IPS DF 6.9 (cell line): ENCODE measurements at regions not wholly inside any gene's neighbourhood (a gene's known extent, or its start where the extent isn't known, plus 50 kb on each side); places are given as distances from the start of the nearest gene placed in this dataset.
"Not testable (repeated sequence)": the region's sequence is repeated elsewhere in the genome, so short reads cannot be mapped to it uniquely, and the experiment has no call there.

Source experiments
- DNase-seq: peaks from one replicate; pipeline ENCODE4 v3.0.0-alpha.2; 2013; ENCODE audit warnings: low read depth, low spot score
- H3K27ac ChIP-seq: one replicate; pipeline ENCODE4 v1.5.1; 2013; ENCODE audit warnings: low read length, control low read depth
- H3K27me3 ChIP-seq: 2 replicates; pipeline ENCODE4 v1.6.1; 2013; ENCODE audit warnings: mild to moderate bottlenecking, low read length; ENCODE audit not compliant: control insufficient read depth, insufficient read depth
- H3K36me3 ChIP-seq: 2 replicates; pipeline ENCODE4 v1.6.1; 2013; ENCODE audit warnings: low read length; ENCODE audit not compliant: control insufficient read depth, insufficient read depth
- H3K4me1 ChIP-seq: 2 replicates; pipeline ENCODE4 v1.6.1; 2013; ENCODE audit warnings: low read length; ENCODE audit not compliant: control insufficient read depth, insufficient read depth
- H3K4me3 ChIP-seq: 2 replicates; pipeline ENCODE4 v1.5.1; 2013; ENCODE audit warnings: mild to moderate bottlenecking, low read length
- H3K9me3 ChIP-seq: 2 replicates; pipeline ENCODE4 v1.6.1; 2013; ENCODE audit warnings: low read length, inconsistent platforms; ENCODE audit not compliant: control insufficient read depth, insufficient read depth
- WGBS: extraction: QIAGEN DNeasy Blood & Tissue Kit; methylation state at CpG from one replicate; pipeline ENCODE4 v1.1.7; 2013; ENCODE audit warnings: mixed read lengths, missing lambda C conversion rate; ENCODE audit not compliant: insufficient read length, insufficient coverage; 5-methylcytosine and 5-hydroxymethylcytosine counted together

DNA sequence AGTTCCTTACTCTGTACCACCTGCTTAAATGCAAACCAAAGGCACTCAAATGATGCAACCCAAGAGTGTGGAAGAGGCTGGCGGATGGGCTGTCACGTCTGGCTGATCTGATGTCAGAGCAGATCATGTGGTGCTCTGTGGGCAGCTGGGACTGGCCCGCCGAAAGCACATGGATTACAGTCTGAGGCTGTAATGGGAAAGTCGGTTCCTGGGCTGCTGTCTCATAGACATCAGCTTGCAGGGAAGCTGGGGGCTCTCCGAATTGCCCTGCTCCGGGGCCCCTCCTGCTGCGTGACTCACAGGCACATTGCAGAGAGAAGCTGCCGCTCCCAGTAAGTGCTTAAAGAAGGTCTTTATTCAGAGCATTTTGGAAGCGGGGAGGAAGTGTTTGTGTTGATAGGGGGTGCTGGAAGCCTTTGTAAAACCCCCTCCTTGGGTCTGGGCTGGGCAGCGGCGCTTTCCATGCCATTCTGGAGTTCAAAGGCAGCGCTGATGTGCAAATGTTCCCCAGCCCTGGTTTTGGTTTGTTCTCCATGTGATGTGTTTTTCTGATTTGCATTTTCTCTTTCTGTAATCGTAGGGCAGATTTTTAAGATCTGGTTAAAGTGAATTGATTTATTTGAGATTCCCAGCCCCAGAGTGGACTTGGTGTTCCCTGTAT is 181.1 kb downstream of the LARP7 start:
- H3K27me3 ChIP-seq = no peaks in the 10 kb centered on the region
- no peaks in the 10 kb centered on the region for H3K36me3 ChIP-seq
- no peaks in the 10 kb centered on the region; the same call in 1 of the 2 replicates for H3K4me1 ChIP-seq
- no peaks in the 10 kb centered on the region for H3K9me3 ChIP-seq
- WGBS = no CpG with 5 or more reads among the region's 14 CpGs
- DNase-seq = peak; percentile 25
- no peak overlapping the region for H3K27ac ChIP-seq
- peak overlapping the region; percentile 16; the same call in 1 of the 2 replicates for H3K4me3 ChIP-seq

DNA sequence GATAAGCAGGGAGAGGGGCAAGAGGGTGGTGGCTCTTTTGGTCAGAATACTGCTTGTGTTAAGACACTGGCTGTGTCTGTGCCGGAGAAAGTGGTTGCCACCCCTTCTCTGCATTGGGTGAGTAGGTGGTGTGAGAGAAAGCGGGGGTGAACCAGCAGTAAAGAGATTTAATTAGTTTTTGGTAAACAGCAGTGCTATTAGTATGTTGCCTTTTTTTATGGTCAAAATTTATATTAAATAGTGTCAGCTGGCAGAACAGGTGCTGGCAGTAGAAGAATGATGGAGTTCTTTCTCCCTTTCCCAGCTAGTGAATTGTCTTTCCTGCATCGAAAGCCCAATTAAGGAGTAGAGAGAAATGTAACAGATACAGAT is 181.6 kb downstream of the LARP7 start:
- Histone ChIP-seq H3K4me1 (no peaks in the 10 kb centered on the region; the same call in 1 of the 2 replicates), H3K36me3 (no peaks in the 10 kb centered on the region), H3K27me3 (no peaks in the 10 kb centered on the region), H3K4me3 (no peak overlapping the region), H3K27ac (no peak overlapping the region), H3K9me3 (no peaks in the 10 kb centered on the region)
- no peak for DNase-seq
- no CpG with 5 or more reads among the region's 3 CpGs for WGBS

DNA sequence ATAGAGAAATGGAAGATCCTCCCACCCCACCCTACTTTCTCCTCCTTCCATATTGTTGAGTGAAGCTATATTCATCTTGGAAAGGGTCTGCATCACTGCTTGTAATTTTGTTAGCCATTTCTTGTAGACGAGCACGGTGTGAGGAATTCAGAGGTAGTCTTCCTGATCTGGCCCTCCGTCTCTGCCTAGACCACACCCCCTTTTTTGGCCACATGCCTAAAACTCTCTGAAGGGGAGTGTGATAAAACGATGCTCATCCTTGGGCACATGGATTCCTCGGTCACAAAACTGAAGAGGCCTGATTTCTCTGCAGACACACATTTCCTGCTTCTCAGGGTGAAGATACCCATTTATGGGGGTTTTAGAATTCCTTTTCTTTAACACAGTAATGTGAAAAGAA is 182.8 kb downstream of the LARP7 start:
- no peak overlapping the region for H3K27ac ChIP-seq
- H3K36me3 ChIP-seq = no peaks in the 10 kb centered on the region

GRCh38 chr4:112823156-112823555 is 186.2 kb downstream of the LARP7 start:
- Histone ChIP-seq H3K27me3 (no peaks in the 10 kb centered on the region), H3K4me3 (no peak overlapping the region), H3K36me3 (no peaks in the 10 kb centered on the region), H3K27ac (no peak overlapping the region), H3K4me1 (no peaks in the 10 kb centered on the region), H3K9me3 (no peaks in the 10 kb centered on the region)
- no peak for DNase-seq

More for the DNA sequence above, 182.8 kb downstream of the LARP7 start:
- no peak for DNase-seq
- Histone ChIP-seq H3K9me3 (no peaks in the 10 kb centered on the region), H3K4me3 (no peak overlapping the region), H3K27me3 (no peaks in the 10 kb centered on the region), H3K4me1 (no peaks in the 10 kb centered on the region; the same call in 1 of the 2 replicates)
- no CpG with 5 or more reads among the region's 5 CpGs for WGBS

GRCh38 chr4:112823606-112824005 is 186.7 kb downstream of the LARP7 start:
- no peak for DNase-seq
- Histone ChIP-seq H3K9me3 (no peaks in the 10 kb centered on the region), H3K4me3 (no peak overlapping the region), H3K36me3 (no peaks in the 10 kb centered on the region), H3K27me3 (no peaks in the 10 kb centered on the region), H3K27ac (no peak overlapping the region), H3K4me1 (no peaks in the 10 kb centered on the region)
- no CpG with 5 or more reads among the region's 2 CpGs for WGBS

DNA sequence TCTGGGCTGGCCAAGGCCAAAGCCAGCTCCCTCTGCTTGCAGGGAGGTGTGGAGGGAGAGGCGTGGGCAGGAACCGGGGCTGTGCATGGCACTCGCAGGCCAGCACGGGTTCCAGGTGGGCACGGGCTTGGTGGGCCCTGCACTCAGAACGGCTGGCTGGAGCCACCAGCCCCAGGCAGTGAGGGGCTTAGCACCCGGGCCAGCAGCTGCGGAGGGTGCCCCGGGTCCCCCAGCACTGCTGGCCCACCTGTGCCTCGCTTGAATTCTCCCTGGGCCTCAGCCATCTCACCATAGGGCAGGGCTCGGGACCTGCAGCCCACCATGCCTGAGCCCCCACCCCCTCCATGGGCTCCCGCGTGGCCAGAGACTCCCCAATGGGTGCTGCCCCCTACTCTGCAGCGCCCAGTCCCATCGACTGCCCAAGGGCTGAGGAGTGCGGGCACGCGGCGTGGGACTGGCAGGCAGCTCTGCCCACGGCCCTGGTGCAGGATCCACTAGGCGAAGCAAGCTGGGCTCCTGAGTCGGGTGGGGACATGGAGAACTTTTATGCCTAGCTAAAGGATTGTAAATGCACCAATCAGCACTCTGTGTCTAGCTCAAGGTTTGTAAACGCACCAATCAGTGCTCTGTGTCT is 193.9 kb downstream of the LARP7 start:
- Histone ChIP-seq H3K36me3 (no peaks in the 10 kb centered on the region; the same call in none of the 2 replicates), H3K27ac (no peak overlapping the region), H3K4me1 (no peaks in the 10 kb centered on the region), H3K9me3 (no peaks in the 10 kb centered on the region; the same call in 1 of the 2 replicates), H3K4me3 (no peak overlapping the region), H3K27me3 (no peaks in the 10 kb centered on the region)
- DNase-seq = no peak
- no CpG with 5 or more reads among the region's 23 CpGs for WGBS

DNA sequence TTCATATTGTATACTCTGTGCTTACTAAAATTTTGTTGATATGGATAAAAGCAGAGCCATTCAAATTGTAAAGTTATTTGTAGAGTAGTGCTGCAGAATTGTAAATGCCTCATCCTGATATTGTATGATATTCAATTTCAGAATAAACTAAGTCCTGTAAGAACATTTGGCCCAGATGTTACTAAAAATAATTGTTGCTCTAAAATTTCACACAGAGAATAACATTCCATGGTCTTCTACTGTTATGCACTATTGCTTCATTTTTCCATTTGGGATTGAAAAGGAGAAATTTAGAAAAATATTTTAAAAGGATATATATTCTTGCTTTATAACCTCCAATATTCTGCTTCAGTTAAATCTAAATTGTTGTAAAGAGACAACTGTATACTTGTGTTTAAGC is 195.6 kb downstream of the LARP7 start:
- Histone ChIP-seq H3K36me3 (peaks cover 3% of the 10 kb centered on the region), H3K4me1 (no peaks in the 10 kb centered on the region), H3K9me3 (no peaks in the 10 kb centered on the region; the same call in none of the 2 replicates), H3K27me3 (no peaks in the 10 kb centered on the region), H3K4me3 (no peak overlapping the region), H3K27ac (no peak overlapping the region)
- no peak for DNase-seq

DNA sequence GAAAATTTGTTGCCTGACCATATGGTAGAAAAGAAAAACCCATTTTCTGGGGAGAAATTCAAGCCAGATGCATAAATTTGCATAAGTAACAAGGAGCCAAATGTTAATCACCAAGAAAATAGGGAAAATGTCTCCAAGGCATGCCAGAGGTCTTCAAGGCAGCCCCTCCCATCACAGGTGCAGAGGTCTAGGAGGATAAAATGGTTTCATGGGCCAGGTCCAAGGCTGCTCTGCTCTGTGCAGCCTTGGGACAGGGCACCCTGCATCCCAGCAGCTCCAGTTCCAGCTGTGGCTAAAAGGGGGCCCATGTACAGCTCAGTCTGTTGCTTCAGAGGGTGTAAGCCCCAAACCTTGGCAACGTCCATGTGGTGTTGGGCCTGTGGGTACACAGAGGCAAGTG is 200.0 kb downstream of the LARP7 start:
- Histone ChIP-seq H3K27me3 (no peaks in the 10 kb centered on the region), H3K27ac (no peak overlapping the region), H3K4me1 (no peaks in the 10 kb centered on the region), H3K4me3 (no peak overlapping the region), H3K36me3 (peaks cover 3% of the 10 kb centered on the region; the same call in 1 of the 2 replicates), H3K9me3 (no peaks in the 10 kb centered on the region; the same call in 1 of the 2 replicates)
- WGBS = no CpG with 5 or more reads among the region's 1 CpG
- DNase-seq = no peak

DNA sequence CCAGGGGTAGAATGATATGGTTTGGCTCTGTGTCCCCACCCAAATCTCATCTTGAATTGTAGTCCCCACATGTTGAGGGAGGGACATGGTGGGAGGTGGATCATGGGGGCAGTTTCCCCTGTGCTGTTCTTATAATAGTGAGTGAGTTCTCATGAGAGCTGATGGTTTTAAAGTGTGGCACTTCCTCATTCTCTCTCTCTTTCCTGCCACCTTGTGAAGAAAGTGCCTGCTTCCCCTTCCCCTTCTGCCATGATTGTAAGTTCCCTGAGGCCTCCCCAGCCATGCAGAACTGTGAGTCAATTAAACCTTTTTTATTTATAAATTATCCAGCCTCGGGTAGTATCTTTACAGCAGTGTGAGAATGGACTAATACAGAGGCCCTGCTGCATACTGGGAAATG is 201.1 kb downstream of the LARP7 start:
- not testable (repeated sequence) for H3K27me3 ChIP-seq, H3K4me3 ChIP-seq, H3K4me1 ChIP-seq, H3K36me3 ChIP-seq, H3K27ac ChIP-seq, DNase-seq, H3K9me3 ChIP-seq
- no CpG with 5 or more reads among the region's 1 CpG for WGBS

- no peaks in the 10 kb centered on the region for H3K4me1 ChIP-seq
Measured at GRCh38 chr4:112840061-112840460, 203.1 kb downstream of the LARP7 start.

DNA sequence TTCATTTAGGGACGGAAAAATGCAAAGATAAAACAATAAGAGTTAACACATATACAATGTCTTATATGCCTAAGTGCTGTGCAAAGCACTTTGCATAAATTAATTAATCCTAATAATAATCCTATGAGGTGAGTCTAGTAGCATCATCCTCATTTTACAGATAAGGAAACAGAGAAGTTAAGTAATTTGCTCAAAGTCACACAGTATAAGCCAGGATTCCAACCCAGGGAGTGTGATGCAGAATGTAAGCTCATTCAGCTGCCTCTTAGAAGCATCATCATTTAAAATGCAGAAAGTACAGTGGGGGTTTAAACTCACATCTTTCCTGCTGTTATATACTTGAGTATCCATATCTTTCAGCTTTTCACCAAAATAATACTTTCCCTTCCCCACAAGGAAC is 203.7 kb downstream of the LARP7 start:
- Histone ChIP-seq H3K27ac (no peak overlapping the region), H3K4me3 (no peak overlapping the region), H3K36me3 (peaks cover 3% of the 10 kb centered on the region; the same call in 1 of the 2 replicates), H3K27me3 (no peaks in the 10 kb centered on the region), H3K4me1 (no peaks in the 10 kb centered on the region), H3K9me3 (no peaks in the 10 kb centered on the region; the same call in 1 of the 2 replicates)
- DNase-seq = no peak
- WGBS = no CpG with 5 or more reads among the region's 1 CpG

More at GRCh38 chr4:112840061-112840460, 203.1 kb downstream of the LARP7 start:
- Histone ChIP-seq H3K4me3 (no peak overlapping the region), H3K36me3 (peaks cover 3% of the 10 kb centered on the region; the same call in 1 of the 2 replicates), H3K27ac (no peak overlapping the region), H3K9me3 (no peaks in the 10 kb centered on the region; the same call in 1 of the 2 replicates), H3K27me3 (no peaks in the 10 kb centered on the region)
- DNase-seq = no peak
